RWPE2 (cell line): ENCODE measurements at regions not wholly inside any gene's neighbourhood (a gene's known extent, or its start where the extent isn't known, plus 50 kb on each side); places are given as distances from the start of the nearest gene placed in this dataset.

Experiments used
- ATAC-seq: fragments of 200-7000 bp; cut with Tn5 transposase; 3 replicates; pipeline ENCODE4 v1.9.1; 2021; ENCODE audit warnings: low read depth
- DNase-seq: peaks from one replicate; pipeline ENCODE4 v3.0.0-alpha.2; 2020; ENCODE audit warnings: low spot score
- H3K27ac ChIP-seq: fragments of 450-650 bp; 2 replicates; pipeline ENCODE4 v1.5.1; 2017; ENCODE audit warnings: mild to moderate bottlenecking; ENCODE audit not compliant: poor library complexity, severe bottlenecking
- H3K27me3 ChIP-seq: fragments of 250-450 bp; sonication (Bioruptor Pico); 2 replicates; pipeline ENCODE4 v1.5.1; 2021; ENCODE audit warnings: mild to moderate bottlenecking, moderate library complexity; ENCODE audit not compliant: insufficient read depth, poor library complexity, severe bottlenecking
- H3K36me3 ChIP-seq: fragments of 250-450 bp; sonication (Bioruptor Pico); 2 replicates; pipeline ENCODE4 v1.5.1; 2020; ENCODE audit warnings: low read depth, mild to moderate bottlenecking, moderate library complexity
- H3K4me1 ChIP-seq: fragments of 250-450 bp; sonication (Bioruptor Pico); 2 replicates; pipeline ENCODE4 v1.5.1; 2021; ENCODE audit warnings: mild to moderate bottlenecking, moderate library complexity; ENCODE audit not compliant: insufficient read depth, poor library complexity, severe bottlenecking
- H3K4me3 ChIP-seq: fragments of 250-450 bp; sonication (Bioruptor Pico); 2 replicates; pipeline ENCODE4 v1.5.1; 2021; ENCODE audit warnings: mild to moderate bottlenecking, moderate library complexity; ENCODE audit not compliant: severe bottlenecking
- H3K9me3 ChIP-seq: fragments of 250-450 bp; sonication (Bioruptor Pico); 2 replicates; pipeline ENCODE4 v1.5.1; 2021; ENCODE audit warnings: mild to moderate bottlenecking, moderate library complexity; ENCODE audit not compliant: severe bottlenecking
- CTCF ChIP-seq: fragments of 450-650 bp; IDR thresholded peaks from one replicate; pipeline ENCODE4 v1.5.1; 2017; ENCODE audit warnings: mild to moderate bottlenecking, moderate library complexity; ENCODE audit not compliant: poor library complexity, severe bottlenecking

- Histone ChIP-seq H3K27ac (no peak overlapping the region), H3K27me3 (no peaks in the 10 kb centered on the region), H3K9me3 (no peaks in the 10 kb centered on the region), H3K4me3 (no peak overlapping the region), H3K36me3 (no peaks in the 10 kb centered on the region), H3K4me1 (peaks cover 5% of the 10 kb centered on the region)
- no peak for DNase-seq
- no peak for TF ChIP-seq CTCF
- ATAC-seq: no peak
These were observed 69.5 kb downstream of the TPRA1 start for GRCh38 chr3:127520993-127521392.

- Histone ChIP-seq H3K4me1 (no peaks in the 10 kb centered on the region), H3K9me3 (no peaks in the 10 kb centered on the region), H3K36me3 (no peaks in the 10 kb centered on the region), H3K27ac (no peak overlapping the region), H3K4me3 (no peak overlapping the region), H3K27me3 (no peaks in the 10 kb centered on the region)
- ATAC-seq: no peak
- TF ChIP-seq CTCF: no peak
- no peak for DNase-seq
These were observed 72.0 kb downstream of the TPRA1 start for GRCh38 chr3:127518456-127519081.

- H3K9me3 ChIP-seq: no peaks in the 10 kb centered on the region
- no peaks in the 10 kb centered on the region for H3K36me3 ChIP-seq
- TF ChIP-seq CTCF: no peak
- ATAC-seq (no peak), DNase-seq (no peak)
- no peak overlapping the region for H3K27ac ChIP-seq
- no peak overlapping the region for H3K4me3 ChIP-seq
- peaks cover 4% of the 10 kb centered on the region for H3K27me3 ChIP-seq
- H3K4me1 ChIP-seq: no peaks in the 10 kb centered on the region
These were observed 78.3 kb downstream of the TPRA1 start for GRCh38 chr3:127512256-127512655.

- H3K36me3 ChIP-seq: no peaks in the 10 kb centered on the region
- no peaks in the 10 kb centered on the region for H3K9me3 ChIP-seq
- ATAC-seq (no peak), DNase-seq (no peak)
- no peak overlapping the region for H3K27ac ChIP-seq
- H3K27me3 ChIP-seq: no peaks in the 10 kb centered on the region
- no peak for TF ChIP-seq CTCF
- H3K4me3 ChIP-seq: no peak overlapping the region
- H3K4me1 ChIP-seq: no peaks in the 10 kb centered on the region
These were observed 89.4 kb downstream of the TPRA1 start for GRCh38 chr3:127501177-127501576.

- Histone ChIP-seq H3K27ac (no peak overlapping the region), H3K4me3 (no peak overlapping the region), H3K36me3 (no peaks in the 10 kb centered on the region), H3K4me1 (no peaks in the 10 kb centered on the region), H3K27me3 (no peaks in the 10 kb centered on the region), H3K9me3 (no peaks in the 10 kb centered on the region)
- TF ChIP-seq CTCF: no peak
- ATAC-seq (no peak), DNase-seq (no peak)
These were observed 92.9 kb downstream of the TPRA1 start for GRCh38 chr3:127497676-127498075.
